Cerebellar cortex (tissue), 1 donor: ENCODE measurements at regions not wholly inside any gene's neighbourhood (a gene's known extent, or its start where the extent isn't known, plus 50 kb on each side); places are given as distances from the start of the nearest gene placed in this dataset.
"Not testable (repeated sequence)": the region's sequence is repeated elsewhere in the genome, so short reads cannot be mapped to it uniquely, and the experiment has no call there.

Experiments used
- DNase-seq: peaks from one replicate; pipeline ENCODE4 v3.0.0-alpha.2; 2015; ENCODE audit warnings: low spot score

DNA sequence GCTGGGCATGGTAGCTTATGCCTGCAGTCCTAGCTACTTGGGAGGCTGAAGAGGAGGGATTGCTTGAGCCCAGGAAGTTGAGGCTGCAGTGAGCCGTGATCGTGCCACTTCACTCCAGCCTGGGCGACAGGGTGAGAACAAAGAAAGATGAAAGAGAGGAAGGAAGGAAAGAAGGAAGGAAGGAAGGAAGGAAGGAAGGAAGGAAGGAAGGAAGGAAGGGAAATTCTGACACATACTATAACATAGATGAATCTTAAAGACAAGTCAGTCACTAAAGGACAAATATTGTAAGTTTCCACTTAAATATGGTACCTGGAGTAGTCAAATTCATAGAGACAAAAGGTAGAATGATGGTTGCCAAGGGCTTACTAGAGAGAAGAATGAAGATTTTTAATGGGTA is 108.0 kb upstream of the CACHD1 start:
- DNase-seq = no peak

DNA sequence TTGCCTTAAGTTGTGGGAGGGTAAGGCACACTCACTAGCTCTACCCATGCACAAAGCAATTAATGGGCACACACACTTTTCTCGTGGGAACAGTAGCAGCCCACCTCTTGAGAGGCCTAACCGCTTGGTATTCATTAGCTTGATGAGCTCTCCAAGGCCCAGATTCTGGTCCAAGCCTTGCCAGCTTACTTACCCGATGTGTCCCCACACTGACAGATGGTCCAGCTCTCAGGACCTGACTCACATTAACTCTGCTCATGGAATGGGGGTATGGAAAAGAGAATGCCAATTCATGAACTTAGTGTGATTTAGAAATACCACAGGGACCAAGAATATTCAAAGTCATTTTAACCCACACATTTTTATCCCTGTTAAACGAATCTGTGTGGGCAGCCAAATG is 106.8 kb upstream of the CACHD1 start:
- DNase-seq = peak; percentile 28

DNA sequence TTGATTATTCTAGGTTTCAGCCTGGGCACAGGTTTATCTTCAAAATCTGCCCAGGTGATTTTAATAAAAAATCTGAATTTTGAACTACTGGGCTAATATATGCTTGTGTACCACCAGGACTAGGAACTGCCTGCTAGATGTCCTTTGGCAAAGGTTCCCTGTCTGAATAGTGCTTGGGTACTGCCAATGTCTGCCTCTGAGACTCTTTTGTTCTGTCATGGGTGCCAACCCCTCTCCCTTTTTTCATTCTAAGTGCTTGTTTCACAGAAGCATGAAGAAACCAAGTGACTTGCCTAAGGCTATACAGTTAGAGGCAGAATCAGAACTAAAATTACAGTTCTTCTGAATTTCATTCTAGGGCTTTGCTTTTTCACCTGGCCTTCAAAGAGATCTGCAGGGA is 106.3 kb upstream of the CACHD1 start:
- no peak for DNase-seq

DNA sequence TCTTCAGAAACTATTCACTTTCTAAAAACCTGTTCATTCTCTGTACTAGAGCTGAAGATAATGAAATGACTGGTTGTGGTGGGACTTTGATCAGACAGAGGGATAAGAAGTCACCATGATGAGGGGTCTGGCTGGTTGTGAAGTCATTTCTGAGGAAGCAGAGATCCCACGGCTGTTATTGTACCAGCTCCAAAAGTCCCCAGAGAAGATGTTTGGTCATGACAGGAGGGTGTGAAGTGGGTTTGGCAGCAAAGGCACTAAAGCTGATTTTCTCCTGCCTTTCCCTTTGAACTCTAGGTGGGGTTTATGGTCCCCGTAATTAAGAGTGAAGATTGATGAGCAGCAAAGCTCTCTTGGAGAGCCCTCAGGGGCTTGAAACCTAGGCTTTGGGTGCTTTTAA is 103.1 kb upstream of the CACHD1 start:
- DNase-seq = no peak

DNA sequence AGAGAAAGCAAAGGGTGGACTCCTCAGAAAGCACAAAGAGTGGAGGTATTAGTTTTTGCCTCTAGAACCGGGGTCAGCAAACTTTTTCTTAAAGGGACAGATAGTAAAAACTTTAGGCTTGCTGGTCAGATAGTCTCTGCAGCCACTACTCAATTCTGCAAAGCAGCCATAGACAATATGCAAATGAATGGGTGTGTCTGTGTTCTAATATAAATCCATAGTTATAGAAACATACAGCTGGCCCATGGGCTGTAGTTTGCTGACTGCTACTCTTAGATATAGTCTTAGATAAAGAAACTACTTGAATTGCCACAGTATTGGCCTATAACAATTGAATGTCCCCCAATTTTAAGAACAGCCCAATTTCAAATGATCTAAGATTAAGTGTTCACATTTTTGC is 101.6 kb upstream of the CACHD1 start:
- no peak for DNase-seq

DNA sequence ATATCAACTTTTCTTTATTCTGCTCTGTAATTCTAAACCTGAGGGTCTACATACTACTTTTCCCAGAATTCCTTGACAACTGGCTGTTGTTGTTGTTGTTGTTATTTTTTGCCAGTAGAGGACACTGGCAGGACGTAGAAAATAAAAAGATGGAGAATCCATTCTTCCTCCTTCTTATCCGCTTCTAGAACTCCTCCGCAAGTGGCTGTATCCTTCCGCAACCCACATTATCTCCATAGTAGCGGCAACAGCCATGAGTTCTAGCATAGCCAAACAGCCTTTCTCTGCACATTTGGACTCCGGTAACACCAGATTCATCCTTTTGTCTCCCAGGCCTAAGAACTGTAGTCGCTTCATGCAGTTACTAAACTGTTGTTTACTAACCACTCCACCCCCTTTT is 91.1 kb upstream of the CACHD1 start:
- DNase-seq = no peak

DNA sequence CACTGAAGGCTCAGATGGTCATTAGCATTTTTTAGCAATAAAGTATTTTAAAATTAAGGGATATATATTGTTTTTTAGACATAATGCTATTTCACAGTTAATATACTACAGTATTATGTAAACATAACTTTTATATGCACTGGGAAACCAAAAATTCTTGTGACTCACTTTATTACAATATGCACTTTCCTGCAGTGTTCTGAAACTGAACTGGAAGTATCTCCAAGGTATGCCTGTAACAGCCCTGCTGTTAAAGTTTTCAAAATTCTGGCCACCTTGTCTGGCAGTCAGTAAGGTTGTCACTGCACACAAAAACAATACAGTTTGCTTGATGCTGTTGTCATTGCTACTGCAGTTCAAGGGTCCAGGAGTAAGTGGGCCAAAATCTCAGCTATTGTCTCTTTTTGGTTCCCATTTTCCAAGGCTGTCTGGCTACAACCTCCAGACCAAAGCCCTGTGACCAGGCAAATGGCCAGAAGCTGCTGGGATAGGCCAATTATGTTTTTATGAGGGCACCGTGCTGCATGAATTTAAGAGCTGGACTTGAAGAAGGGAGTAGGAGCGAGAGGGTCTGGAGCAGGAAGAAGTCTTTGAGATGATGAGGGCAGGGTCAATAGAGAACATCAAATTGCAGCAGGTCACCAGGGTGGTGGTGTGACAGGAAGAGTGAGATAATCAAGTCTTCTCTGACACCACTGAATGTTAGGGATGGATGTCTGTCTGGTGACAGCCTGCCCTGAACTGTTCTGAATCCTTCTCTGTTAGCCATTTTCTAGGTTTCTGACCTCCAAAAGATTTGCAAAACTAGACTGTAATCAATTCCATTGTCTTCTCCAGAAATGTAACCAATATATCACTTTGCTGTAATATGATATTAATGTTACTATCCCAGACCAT is 82.3 kb upstream of the CACHD1 start:
- DNase-seq = no peak

DNA sequence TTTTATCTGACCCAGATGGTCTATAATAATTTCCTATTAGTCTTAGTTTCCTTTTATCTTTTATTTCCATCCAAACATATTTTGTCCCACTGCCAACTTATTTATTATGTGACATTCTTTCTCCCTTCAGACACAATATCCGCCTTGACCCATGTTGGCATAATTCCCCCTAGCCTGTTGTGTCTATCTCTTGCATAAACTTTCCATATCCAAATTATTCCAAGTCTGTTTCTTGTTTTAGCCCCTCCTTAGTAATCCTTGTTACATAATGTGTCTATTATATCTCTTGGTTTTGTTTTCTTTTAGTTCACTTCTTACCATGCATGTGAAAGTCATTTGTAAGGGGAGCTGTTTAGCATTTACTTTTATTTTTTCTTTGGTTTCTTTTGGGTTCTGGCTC is 81.6 kb upstream of the CACHD1 start:
- DNase-seq = no peak

DNA sequence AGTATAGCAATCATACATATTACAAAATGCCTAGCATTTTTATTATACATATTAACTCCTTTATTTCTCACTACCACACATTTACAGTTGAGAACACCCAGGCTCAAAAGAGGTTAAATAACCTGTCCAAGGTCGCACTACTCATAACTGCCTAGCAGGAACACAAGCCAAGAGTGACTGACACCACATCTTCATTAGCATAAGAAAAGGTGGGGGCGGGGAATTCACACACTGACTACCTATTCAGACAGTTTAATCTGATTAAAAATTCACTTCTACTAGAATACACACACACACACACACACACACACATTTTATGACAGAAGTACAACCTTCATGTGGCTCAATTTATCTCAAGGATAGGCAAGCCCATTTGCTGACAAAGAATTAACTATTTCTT is 77.8 kb upstream of the CACHD1 start:
- no peak for DNase-seq

DNA sequence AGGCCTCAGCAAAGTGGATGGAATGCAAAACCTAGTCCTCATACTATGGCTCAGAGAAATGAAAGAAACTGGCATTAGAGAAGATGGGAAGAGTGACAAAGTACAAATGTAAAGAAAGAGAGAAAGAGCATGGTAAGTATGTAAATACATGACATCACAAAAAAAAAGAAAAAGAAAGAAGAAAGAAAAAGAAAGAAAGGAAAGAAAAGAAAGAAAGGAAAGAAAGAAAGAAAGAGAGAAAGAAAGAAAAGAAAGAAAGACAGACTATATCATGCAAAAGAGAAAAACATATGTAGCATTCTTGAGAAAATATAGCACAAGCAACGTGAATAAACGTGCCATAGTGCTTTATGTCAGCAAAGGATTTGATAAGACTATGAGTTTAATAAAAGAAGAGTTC is 76.1 kb upstream of the CACHD1 start:
- DNase-seq = no peak

DNA sequence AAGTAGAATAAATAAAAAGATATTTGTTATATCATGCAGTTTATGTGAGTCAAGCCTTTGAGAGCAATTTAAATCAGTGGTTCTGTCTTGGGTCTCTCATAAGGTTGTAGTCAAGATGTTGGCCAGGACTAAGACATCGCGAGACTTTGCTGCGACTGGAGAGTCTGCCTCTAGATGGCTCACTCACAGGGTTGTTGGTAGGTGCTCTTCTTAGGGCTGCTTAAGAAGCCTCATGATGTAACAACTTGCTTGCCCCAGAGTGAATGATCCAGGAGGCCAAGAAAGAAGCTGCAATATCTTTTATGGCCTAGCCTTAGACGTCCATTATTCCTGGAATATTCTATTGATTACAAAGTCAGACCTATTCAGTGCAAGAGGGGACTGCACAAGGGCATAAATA is 73.1 kb upstream of the CACHD1 start:
- DNase-seq = no peak

DNA sequence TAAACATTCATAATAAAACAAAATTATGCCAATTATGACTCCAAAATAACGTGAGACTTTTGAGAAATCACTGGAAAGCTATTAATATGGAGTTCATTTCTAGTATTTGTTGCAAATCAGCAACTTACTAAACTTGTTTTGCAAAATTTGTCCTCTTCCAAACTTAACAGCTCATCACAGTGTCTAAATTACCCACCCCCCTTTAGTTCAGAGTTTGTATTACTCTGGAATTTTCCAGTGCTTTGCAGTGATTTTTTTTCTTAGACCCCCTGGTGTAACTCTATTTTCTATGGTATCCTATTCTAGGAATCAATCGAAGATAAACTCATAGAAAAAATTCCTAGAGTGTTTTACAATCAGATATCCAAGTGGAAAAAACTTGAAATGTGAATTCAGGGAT is 72.4 kb upstream of the CACHD1 start:
- no peak for DNase-seq

DNA sequence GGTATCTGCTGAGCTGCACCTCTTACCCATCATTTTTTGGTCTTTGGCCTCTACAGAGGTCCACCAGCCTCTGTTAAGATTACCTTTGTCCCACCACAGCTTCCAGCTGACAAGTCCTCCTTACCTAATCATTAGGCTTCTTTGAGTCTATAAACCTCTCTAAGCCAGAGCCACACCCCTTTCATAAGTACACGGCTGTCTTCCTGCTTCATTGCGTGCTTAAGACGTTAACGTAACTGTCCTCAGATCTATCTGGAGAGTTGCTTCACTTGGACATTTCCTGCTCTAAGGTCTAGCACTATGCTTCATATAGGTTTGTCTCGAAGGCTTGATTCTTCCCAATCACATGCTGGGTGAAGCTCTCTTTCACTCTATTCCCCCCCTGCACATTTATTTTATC is 71.0 kb upstream of the CACHD1 start:
- DNase-seq = no peak

DNA sequence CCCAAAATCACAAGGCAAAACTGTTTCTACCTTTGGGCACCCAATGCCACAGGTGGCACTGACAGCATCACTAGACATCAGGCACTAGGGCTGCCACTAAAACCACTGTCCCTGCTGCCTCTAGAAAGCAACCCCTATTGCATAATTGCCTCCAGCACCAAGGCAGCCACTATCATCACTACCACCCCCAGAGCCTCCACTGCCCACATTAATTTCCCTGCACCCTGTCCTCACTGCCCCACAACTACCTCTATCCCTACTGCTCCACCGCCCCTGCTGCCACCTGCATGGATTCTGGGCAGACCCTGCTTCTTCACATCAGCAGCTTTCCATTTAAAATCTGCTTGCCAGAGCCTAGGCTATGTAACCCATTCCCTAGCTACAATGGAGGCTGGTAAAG is 68.6 kb upstream of the CACHD1 start:
- no peak for DNase-seq

DNA sequence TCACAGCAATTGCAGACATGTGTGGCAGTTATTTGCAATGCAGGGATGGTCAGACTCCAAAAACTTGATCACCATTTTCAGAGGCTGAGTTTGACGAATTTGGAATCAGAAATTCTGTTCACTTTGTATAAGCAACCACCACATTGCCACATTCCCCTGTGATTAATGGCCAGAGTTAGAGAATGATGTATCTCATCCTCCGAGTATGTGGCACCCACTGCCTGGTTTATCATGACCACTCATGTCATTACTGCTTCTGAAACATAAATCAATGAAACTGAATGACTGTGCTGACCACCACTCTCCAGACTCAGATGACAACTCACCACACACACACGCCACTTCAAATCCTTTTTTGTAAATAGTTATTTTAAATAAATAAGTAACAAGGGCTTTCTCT is 66.6 kb upstream of the CACHD1 start:
- DNase-seq = no peak

DNA sequence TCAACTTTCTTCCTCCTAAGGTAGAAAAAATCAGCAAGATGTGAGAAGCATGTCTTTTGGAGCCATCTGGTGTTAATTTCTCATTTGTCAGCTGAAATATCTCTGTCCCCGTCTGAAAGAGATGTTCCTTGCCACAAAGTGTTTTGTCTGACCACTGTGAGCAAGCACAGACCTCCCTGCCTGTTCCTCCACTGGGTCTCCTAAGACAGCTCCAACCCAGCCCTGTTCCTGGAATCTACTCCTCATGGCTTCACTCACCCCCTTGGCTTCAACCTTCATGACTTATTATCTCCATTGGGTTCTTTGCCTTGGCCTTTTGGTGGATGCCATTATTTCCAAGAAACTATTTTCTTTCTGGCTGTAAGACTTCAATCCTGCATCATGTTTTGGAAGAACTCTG is 65.7 kb upstream of the CACHD1 start:
- no peak for DNase-seq

DNA sequence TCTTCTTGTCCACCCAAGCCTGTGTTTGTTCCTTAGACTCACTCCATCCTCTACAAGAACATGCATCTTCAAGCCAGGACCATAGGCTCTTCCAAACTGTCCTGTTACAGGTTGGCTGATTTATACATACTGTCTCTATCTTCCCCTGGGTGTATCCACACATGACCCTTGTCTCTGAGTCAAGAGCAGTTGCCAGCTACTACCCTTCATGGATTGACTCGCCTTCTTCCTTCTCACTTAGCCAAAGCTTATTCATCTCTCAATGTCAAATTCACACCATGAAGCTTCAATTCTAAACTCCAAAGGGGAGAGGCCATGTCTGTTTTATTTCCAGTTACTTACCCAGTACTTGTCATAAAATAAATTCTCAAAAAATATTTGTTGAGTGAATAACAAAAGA is 64.1 kb upstream of the CACHD1 start:
- DNase-seq = no peak

DNA sequence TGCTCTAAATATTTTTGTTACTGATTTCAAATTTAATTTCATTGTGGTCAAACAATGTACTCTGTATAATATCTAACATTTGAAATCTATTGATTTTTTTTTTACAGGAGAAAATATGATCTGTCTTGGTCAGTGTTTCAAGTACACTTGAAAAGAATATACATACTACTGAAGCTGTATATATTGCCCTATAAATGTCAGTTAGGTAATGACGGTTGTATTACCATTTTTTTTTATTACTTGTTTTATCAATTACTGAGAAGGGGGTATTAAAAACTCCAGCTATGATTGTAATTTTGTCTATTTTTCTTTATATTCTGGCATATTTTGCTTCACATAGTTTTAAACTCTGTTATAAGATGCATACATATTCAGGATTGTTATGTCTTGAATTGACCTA is 59.7 kb upstream of the CACHD1 start:
- no peak for DNase-seq

DNA sequence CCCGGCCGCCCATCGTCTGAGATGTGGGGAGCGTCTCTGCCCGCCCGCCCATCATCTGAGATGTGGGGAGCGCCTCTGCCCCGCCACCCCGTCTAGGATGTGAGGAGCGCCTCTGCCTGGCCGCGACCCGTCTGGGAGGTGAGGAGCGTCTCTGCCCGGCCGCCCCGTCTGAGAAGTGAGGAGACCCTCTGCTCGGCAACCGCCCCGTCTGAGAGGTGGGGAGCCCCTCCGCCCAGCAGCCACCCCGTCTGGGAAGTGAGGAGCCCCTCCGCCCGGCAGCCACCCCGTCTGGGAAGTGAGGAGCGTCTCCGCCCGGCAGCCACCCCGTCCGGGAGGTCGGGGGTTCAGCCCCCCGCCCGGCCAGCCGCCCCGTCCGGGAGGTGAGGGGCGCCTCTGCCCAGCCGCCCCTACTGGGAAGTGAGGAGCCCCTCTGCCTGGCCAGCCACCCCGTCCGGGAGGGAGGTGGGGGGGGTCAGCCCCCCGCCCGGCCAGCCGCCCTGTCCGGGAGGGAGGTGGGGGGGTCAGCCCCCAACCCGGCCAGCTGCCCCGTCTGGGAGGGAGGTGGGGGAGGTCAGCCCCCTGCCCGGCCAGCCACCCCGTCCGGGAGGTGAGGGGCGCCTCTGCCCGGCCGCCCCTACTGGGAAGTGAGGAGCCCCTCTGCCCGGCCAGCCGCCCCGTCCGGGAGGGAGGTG is 54.9 kb upstream of the CACHD1 start:
- not testable (repeated sequence) for DNase-seq

DNA sequence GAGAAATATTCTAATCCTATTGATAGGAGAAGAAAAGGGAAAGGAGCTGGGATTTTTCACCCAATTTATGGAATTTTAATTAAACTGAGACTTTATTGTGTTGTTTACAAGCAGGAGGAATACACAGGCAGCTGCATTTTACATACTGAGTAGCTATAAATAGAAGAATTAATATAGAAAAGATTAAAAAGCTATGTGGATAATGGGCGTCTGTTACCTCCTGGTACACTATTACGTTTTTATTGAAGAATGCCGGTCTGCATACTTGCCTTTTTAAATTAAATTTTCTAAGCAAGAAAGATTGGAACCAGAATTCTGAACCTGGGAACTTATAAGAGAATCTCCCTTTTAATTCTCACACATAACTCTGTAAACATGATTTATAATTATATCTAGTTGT is 52.1 kb upstream of the CACHD1 start:
- no peak for DNase-seq
